ENCODE measurements at regions not wholly inside any gene's neighbourhood (a gene's known extent, or its start where the extent isn't known, plus 50 kb on each side); places are given as distances from the start of the nearest gene placed in this dataset.
"Not testable (repeated sequence)": the region's sequence is repeated elsewhere in the genome, so short reads cannot be mapped to it uniquely, and the experiment has no call there.

DNA sequence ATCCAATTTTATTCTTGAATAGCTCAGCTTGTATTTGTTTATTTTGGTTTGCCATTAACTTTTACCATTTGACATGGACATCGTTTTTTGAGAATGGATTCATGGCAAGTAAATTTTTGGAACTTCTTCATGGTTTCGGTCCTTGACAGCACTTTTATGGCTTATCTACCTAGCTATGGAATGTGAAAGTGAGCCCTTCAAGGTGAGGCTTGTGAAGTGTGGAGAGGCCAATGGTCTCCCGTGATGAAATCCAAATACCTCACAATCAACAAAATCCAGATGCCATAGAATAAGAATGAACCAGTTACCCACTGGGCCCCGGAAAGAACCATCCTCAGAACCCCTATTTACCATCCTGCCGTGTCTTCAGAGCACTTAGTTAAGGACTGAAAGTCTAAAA is 978.8 kb downstream of the FSCB start:
- no peak for DNase-seq

DNA sequence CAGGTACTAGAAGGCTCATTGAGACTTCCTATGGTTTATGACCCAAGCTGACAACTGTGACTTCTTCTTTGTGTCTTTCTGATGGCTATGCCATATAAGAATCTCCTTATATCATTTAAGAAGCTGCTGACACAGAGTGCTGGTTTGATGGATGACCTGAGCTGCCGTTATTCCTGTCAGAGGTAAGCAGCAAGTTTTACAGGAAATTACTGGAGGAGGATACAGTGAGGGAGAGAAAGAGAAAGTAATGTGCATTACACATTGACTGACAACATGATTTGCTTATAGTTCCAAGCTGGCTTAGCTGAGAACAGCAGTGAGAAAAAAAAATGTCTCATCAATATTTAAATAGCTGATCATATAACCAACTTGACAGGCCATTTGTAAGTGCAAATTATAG is 981.4 kb downstream of the FSCB start:
- DNase-seq, result no peak

DNA sequence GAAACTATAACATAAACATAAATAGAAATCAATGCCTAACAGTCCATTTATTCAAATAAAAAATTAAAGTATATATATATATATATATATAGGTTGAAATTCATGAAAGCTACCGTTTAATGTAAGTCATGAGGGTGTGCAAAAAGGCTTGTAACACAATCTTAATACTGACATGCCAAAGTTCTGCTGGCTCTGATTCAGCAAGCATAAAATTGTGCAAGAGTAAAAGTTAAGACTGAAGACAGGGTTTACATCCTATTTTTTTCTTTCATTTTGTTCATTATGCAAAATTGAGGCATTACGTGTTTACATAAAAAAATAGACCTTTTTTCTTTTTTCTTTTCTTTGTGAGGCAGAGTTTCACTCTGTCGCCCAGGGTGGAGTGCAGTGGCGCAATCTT is 984.2 kb downstream of the FSCB start:
- no peak for DNase-seq

DNA sequence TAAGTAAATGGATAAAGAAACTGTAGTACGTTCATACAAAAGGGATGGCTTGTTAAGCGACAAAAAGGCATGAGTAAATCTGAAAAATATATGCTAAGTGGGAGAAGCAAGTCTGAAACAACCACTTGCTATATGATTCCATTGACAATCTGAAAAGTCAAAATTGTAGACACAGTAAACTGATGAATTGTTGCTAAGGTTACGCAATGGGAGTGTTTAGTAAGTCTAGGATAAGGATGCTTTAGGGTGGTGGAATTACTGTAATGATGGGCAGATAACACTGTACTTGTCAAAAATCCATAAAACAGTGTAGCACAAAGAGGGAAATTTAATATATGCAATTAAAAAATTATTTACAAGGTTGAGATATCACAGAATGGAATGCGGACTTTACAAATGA is 984.9 kb downstream of the FSCB start:
- DNase-seq, result no peak

DNA sequence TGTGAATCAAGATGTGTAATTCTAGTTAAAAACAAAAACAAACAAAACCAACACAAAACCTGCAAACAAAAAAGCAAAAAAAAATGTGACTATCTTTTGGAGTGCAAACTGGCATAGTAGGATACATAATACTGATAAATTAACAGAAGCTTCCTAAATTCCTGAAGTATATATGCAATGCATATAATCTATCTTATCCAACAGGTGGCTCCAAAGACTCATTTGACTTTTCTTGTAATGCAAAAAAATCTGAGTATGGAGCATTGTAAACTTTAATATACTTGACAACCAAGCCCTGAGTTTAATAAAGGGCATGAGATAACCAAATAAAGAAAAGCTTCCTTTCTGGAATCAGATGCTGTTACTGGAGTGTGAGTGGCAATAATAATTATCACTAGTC is 1003.6 kb downstream of the FSCB start:
- DNase-seq, result no peak

DNA sequence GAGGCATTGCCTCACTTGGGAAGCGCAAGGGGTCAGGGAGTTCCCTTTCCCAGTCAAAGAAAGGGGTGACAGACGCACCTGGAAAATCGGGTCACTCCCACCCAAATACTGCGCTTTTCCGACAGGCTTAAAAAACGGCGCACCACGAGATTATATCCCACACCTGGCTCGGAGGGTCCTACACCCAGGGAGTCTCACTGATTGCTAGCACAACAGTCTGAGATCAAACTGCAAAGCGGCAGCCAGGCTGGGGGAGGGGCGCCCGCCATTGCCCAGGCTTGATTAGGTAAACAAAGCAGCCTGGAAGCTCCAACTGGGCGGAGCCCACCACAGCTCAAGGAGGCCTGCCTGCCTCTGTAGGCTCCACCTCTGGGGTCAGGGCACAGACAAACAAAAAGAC is 1014.7 kb downstream of the FSCB start:
- not testable (repeated sequence) for DNase-seq

DNA sequence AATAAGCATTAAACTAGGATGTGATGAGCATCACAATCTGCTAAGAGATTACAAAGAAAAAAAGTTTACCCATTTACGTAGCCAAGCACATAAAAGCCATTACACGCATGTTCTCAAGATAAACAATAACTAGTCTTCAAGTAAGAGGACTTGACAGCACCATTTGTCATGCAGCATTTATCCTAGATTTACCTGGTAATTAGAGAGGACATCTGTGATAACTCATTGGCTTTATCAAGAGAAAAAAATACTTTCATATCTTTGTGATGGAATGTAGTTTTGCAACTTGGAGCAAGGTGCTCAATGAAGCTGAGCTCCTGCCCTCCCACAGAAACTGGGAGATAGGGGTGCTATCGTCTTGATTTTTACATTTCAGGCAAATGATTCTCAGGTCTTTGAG is 1023.7 kb downstream of the FSCB start:
- DNase-seq, result no peak

DNA sequence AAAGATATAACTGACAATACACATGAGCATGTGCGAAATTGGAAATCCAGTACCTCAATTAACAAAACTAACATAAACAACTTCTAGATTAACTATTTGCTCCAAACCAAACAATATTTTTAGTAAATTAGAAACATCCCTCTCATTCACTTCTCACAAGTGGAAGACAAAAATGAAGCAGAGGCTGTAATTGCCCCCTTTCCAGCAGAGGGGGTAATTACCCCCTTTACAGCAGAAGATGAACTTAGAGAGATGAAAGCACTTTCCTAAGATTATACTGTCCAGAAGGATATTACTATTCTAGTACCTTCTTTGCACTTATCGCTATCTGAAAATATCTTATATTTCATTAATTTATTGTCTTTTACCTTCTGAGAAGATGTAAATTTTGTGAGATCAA is 1025.2 kb downstream of the FSCB start:
- no peak for DNase-seq

DNA sequence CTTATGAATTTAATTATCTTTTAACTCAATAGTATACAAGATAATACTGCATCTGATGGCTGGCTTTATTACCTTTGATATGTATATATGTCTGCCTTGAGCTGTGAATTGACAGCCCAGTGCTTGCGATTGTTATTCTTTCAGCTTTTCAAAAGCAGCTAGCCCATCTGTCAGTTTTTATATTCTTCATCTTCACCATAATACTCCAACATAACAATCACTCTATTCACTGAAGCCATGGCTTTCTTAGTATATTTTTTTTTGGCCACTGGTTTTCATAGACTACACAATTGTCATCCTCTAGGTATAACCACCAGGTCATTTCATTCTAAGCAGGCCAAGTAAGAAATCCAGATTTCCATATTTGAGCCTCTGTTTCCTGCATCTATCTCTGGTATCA is 1026.1 kb downstream of the FSCB start:
- no peak for DNase-seq

DNA sequence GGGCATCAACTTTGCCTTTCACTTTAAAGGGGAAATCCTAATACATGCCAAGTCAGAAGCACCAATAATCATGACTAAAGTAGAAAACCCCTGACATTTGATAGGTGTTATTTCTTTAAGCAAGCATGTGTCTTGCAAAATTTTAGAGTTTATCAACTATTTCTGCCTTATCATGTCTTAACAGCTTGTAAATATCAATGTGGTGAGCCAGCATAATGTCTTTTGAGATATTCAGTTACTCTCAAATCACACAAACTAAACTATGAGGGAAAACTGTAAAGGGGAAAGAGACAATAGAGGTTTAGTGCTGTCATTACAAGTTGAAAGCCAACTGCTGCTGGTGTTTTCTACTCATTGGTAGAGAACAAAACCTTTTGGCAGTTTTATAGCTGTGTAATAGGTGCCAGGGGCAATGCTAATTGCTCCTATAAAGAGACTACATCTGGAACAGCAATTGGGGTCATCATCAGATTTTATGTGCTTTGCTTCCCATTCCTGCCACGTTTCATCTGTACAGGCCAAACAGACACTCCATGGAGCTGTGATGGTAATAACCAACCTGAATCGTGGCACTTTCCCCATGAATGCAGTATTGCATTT is 1027.4 kb downstream of the FSCB start:
- DNase-seq, result no peak

DNA sequence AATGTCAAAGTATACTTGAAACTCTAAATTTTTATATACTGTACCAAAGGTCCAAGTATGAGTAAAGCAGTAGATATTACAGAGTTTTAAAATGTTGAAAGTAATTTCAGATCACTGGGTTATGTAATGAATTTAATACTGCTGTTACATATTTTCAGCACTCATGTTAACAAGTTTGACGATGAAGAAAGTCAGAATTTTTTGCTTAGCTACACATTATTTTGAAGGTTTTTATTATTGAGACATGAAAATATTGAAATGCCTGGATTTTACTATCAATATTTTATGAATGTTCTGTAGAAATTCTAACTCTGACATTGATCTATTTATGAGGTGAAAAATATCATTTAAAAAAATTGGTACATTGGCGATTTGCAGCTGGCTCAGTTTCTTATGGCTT is 1030.3 kb downstream of the FSCB start:
- DNase-seq, result no peak

DNA sequence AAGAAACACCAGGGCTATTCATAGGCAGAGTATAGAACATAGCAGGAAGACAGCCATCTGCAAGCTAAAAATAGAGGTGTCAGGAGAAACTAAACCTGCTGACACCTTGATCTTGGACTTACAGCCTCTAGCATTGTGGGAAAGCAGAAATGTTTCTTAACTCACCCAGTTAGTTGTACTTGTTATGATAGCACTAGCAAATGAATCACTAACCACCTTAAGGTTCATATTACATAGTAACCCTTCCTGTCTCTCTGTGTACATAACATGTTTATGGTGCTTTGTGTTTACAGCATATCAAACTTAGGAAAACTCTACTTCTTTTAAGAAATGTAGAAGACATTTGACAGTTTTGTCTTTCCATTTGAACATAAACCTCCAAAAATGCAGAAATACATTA is 1031.3 kb downstream of the FSCB start:
- no peak for DNase-seq

DNA sequence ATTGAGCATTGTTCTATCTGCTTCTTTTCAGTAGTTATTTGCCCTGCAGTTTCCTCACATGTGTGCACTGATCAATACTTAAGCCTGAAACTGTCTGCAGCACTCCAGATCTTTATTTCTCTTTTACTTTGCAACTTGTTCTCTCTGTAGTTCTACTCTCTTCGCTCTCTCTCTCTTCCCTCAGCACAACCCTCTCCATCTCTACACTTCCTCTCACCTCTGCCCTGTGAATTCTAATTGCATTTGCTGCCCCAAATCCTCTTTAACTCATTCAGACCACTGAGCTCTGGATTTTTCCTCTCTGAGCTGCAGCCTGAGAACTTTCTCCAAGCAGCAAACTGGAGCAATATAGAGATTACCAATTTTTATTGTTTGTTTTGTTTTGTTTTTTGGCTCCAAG is 1035.5 kb downstream of the FSCB start:
- DNase-seq, result no peak

DNA sequence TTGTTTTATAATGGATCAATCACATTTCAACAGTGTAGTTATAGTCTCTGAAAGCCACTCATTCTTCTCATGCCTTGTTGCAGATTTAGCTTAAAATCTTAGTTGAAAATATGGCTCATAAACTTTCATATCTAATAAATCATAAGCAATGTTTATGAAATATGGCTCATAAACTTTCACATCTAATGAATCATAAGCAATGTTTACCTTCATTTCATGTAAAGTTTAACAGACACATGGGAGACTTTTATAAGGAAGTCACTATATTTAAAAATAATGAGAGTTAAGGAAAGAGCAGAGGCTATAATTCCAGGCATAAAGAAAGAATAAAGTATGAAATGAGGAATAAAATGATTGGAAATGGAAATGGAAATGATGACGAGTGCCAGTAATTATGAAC is 1042.1 kb downstream of the FSCB start:
- DNase-seq, result no peak

DNA sequence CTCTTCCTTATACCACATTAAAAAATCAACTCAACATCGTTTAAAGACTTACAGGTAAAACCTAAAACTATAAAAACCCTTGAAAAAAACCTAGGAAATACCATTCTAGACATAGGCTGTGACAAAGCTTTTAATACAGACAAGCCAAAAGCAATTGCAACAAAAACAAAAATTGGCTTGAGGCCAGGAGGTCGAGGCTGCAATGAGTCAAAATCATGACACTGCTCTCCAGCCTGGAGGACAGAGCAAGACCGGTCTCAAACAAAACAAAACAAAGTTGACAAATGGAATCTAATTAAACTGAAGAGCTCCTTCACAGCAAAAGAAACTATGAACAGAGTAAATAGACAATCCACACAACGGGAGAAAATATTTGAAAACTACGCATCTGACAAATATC is 1057.8 kb downstream of the FSCB start:
- DNase-seq, result no peak

DNA sequence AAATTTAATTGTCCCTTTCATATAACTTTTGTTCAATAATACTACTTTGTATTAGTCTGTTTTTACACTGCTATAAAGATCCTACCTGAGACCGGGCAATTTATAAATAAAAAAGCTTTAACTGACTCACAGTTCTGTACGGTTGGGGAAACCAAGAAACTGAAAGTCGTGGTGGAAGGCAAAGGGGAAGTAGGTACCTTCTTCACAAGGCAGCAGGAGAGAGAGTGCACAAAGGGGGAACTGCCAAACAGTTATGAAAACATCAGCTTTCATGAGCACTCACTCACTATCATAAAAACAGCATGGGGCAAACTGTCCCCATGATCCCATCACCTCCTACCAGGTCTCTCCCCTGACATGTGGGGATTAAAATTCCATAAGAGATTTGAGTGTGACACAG is 1069.0 kb downstream of the FSCB start:
- no peak for DNase-seq

DNA sequence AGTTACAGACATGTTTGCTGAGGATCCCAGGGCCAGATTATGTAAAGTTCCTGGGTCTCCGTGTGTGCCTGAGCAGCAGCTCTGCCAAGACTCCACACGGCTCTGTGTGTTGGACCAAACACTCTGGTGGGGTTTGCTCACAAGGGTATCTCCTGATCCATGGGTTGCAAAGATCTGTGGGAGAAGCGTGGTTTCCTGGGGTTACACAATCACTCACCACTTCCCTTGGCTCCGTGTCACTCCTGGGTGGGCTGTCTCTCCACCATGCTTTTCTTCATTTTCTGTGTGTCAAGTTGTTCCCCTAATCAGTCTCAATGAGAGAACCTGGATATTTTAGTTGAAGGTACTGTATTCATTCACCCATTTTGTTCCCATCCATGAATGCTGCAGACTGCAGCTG is 1088.8 kb downstream of the FSCB start:
- no peak for DNase-seq

DNA sequence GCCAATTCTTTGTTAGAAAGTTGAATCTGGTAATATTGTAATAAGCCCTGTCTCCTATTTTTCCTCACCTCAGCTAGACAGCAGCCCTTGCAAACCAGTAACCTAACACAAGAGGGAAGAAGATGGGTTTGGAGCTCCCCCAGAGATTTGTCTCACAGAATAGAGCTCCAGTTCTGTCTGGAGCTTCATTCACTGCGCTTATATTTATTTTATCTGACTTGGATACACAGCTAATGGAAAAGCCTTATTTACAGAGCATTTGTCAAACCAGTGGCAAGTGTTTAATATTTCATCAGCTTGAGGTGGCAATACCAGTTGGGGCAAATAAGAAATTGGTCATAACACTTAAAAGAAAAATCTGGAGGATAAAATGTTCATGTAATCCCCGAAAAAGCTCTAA is 1094.0 kb downstream of the FSCB start:
- DNase-seq, result no peak

DNA sequence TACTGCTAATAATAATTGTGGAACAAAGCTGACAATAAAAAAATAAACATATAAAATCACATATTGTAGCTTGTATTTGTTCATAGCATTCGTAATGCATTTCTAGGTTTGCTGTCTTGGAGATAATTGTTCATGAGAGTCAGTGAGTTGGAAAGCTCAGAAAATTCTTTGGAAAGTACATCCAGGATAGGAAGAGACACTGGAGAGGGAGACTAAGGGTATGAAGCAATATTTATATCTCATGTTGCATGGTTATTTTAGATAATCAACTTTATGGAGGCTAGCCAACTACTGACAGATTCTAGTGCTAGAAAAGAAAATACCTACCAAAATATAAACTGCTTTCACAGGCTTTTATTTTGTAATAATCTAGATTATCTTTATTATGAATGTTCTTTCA is 1095.2 kb downstream of the FSCB start:
- DNase-seq, result no peak

DNA sequence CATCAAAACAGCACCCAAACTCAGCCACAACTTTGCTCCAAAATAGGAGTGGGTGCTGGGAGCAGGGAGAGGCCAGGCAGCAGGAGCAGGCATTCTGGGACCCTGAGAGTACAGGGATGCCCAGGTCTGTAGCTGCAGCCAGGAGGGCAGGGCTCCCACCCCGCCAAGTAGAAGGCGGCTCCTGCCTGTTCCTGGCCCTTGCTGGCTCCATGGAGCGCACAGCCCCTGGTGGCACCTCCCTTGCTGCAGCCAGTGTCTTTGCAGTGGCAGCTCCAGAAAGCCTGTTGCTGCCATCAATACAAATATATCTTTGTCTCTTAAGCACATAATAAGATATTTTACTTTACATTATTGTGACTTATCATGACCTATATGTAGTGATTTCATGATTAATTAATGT is 1096.5 kb downstream of the FSCB start:
- DNase-seq, result no peak

DNA sequence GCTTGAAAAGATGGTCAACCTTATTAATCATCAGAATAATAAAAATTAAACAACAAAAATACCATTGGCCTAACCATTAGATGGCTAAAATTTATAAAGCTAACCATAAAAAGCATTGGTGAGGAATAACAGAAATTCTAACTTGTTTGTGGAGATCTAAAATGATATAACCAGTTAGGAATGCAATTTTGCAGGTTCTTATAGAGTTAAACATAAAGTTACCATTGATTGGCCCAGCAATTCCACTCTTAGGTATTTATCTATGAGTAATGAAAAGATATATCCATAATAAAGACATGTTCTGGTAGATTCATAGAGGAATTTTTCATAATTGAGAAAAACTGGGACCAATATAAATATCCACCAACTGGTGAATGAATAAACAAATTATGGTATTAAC is 1098.6 kb downstream of the FSCB start:
- no peak for DNase-seq

DNA sequence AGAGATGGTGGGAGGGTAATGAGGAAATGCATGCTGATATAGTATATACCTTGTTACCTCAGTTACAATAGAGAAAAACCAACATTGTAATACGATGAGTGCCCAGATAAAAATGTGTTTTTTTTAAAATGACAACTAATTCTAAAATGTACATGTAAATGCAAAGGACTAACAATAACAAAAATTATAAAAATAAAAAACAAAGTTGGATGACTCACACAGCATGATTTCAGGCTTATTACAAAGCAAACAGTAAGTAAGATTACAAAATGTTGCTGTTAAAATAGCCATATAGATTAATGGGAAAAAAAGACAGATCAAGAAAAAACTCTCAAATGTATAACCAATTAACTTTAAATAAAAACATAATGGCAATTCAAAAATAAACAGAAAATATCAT is 1099.4 kb downstream of the FSCB start:
- DNase-seq, result no peak

DNA sequence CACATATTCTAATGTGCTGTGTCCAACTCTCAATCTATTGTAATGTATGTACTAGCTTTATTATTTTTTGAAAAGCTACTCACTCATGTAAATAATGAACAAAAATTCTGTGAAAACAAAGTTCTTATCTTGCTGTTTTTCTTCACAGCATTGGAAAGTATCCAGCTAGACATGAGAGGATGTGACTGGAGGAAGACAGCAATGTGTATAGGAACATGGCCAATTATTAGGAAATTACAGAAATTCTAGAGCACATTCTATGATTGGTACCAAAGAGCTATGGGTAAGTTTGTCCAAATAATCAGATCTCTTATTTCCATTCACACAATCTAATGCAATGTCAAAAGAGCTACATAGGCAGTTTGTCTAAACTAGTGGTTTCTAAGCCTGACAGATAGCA is 1100.2 kb downstream of the FSCB start:
- DNase-seq, result no peak

DNA sequence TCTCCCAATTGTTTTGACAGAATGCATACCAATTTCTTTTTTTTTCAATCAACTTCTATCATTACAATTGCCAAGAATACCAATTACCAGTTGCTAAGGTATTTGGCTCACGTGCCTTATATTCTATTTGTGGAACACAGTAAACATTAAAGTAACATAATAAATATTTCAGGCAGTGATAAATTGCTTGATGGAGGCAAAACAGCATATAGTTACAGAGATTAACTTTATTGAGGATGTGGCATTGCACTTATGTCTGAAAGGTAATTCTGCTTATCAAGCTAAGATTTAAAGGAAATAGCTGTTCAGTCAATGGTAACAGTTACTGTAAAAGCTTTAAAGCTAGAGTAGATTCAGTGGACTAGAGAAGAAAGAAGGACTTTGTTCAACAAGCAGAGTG is 1107.8 kb downstream of the FSCB start:
- DNase-seq, result no peak

DNA sequence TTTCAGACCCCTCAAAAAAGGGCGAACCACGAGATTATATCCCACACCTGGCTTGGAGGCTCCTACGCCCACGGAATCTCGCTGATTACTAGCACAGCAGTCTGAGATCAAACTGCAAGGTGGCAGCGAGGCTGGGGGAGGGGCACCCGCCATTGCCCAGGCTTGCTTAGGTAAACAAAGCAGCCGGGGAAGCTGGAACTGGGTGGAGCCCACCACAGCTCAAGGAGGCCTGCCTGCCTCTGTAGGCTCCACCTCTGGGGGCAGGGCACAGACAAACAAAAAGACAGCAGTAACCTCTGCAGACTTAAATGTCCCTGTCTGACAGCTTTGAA is 1136.6 kb downstream of the FSCB start:
- DNase-seq, result not testable (repeated sequence)
